GDM1 (cell line): ENCODE measurements at regions not wholly inside any gene's neighbourhood (a gene's known extent, or its start where the extent isn't known, plus 50 kb on each side); places are given as distances from the start of the nearest gene placed in this dataset.

Experiments
- DNase-seq: peaks from one replicate; lab custom pipeline; 2025; lab: John Stamatoyannopoulos, UW

GRCh38 chr20:6489361-6490171, 277.9 kb upstream of the BMP2 start:
- DNase-seq = no peak

- DNase-seq = no peak
Observed at GRCh38 chr20:6485351-6485750, 282.1 kb upstream of the BMP2 start.

GRCh38 chr20:6483727-6484126, 283.8 kb upstream of the BMP2 start:
- DNase-seq = no peak

DNA sequence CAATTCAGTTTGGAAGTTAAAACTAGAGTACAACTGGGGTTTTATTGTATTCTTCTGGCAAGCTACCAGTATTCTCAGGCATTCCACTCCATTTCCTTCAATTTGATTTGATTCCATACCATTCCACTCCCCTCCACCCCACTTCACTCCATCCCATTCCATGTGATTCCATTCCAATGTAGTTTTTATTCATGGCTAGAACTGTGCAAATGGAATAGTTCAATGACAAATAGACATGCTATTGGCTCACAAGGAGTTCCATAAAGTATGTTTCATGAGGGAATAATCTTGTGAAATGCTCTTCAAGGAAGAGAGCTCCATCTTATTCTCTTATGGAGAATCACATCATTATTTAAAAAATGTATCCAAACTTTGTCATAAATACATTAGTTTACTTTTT, 285.0 kb upstream of the BMP2 start:
- DNase-seq = no peak

DNA sequence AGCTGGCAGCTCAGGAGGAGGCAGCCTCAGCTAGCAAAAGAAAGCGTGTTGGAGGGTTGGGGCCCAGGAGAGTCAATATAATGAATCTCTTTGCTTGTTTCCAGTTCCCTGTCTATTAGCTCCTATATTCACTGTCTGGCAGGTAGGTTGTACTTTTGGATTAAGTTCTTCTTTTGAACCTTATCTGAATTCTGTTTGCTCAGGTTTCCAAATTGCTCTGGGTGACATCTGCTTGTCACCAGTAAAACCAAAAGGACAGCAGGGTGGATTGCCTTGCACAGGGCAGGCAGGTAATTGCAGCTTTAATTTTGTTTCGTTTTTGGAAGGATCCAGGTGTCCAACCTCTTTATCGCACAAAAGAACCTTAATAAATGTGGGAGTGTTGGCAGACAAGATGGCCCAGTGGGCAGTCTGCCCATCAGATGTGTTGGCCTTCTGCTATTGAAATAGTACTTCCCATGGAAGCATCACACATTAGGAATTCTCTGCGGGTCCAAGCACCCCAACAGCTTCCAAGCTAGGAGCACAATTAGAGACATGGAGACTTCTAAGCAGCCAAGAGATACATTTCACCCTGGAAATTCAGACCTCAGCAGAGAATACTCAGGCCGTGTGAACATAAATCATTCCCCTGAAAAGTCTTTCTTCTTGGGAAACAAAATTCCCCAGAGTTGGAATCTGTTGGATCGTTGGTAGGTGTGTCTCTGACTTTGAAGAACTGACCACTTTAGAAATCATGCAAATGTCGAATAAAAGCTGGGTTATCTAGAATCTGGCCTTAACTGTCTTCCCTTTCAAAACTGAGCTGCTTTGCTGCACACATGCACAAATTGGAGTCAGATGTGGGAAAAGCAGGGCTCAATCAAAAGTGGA, 286.9 kb upstream of the BMP2 start:
- no peak for DNase-seq

- DNase-seq = no peak
Observed at GRCh38 chr20:6473197-6473596, 294.3 kb upstream of the BMP2 start.

DNA sequence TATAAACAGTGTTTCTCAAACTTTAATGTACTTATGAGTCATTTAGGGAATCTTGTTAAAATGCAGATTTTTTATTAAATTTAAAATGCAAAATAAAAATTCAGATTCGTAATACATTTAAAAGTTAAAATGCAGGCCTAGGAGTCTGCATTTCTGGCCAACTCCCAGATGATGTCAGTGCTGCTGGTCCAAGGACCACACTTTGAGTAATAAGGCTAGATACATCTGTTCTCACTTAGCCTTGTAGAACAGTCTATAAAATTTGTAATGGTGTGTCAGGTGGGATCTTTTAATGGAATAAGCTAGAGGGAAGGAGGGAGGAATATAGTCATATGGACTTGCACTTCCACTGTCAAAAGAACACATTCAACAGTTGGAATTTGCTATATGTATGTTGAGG, 295.6 kb upstream of the BMP2 start:
- no peak for DNase-seq

- no peak for DNase-seq
Observed at GRCh38 chr20:6471110-6471647, 296.3 kb upstream of the BMP2 start.

DNA sequence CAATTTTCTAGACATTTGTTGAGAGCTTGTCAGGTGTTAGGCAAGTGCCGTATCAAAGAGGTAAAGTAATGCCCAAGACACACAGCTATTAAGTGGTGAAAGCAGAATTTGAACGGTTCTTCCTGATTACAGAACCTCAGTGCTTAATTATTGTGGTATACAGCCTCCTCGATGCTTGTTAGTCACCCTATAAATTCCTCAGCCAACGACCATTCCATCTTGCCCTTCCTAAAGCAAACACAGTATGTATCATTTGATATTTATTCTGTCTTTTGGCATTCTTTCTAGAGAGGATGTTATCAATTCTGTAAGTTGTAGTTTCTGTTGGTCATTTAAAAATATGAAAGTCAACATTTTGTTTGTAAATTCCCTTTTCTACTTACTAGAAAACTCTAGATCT, 297.8 kb upstream of the BMP2 start:
- no peak for DNase-seq

DNA sequence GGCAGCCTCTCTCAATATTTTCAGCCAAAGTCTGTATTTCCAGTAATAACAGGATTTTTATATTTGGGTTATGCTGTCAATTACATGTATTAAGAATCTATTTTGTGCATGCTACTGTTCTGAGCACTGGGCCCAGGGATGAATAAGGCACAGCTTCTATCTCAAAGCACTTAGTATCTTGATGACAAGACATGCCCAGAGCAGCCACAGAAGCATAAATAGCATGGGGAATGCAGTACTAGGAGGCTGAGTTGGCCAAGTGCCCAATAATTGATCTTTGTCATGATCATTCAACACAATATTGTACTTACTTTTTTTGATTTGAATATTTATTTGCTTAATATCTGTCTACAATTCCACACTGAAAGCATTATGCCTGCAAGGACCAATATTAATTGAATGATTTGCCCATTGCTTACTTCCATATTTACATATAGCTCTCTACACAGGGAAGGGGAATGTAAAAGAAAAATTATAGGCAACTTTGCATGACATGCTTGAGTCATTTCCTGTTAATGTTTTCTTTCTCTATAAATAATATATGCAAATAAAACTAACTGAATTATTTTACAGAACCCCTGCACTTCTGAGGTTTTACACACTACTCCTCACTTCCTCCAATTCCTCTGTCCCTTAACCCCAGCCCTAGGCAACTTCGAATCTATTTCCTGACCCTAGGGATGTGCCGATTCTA, 298.9 kb upstream of the BMP2 start:
- no peak for DNase-seq

GRCh38 chr20:6467562-6467961, 299.9 kb upstream of the BMP2 start:
- DNase-seq = no peak

DNA sequence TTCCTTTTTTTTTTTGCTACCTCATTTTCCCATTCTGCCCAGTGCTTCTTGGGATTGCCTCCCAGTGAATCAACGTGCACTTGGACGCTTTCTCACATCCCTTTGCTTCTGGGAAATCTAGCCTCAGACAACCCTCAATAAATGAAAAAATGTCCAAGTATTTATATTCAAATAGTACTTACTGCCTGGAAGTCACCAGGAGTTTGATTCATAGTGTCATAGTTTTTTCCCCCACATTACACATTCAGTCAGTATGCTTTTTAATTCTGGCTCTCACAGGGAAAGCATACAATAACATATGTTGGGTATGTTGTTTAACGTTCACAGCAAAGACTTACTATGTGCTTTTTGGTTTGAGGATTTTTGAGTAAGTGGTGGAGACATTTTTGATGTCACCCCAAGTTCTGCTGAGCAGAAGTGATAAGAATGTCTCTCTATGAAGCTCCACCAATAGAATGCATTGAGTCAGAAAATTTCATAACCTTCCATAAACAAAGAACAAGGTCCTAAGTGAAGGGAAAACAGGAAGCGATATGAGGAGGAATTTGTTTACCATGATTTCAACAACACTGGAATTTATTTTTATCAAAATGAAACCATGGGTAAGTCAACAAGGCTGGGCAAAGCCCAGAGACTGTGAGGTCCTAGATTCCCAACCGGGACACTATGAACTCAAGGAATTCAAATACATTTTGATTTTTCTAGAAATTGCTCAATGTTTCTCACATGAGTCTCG, 301.2 kb upstream of the BMP2 start:
- no peak for DNase-seq

- no peak for DNase-seq
Observed at GRCh38 chr20:6450841-6451240, 316.6 kb upstream of the BMP2 start.

DNA sequence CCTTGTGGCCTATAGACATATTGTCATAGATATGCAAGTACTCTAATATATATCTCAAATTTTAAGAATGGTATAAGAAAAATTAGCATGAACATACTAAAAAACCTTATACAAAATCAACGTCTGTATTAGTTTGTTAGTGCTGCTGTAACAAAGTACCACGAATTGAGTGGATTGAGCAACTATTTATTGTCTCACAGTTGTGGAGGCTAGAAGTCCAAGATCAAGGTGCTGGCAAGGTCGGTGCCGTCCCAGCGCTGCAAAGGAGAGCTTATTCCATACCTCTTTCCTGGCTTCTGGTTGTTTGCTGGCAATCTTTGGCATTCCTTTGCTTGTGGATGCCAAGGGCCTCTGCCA, 317.6 kb upstream of the FERMT1 start:
- no peak for DNase-seq

- no peak for DNase-seq
Observed at GRCh38 chr20:6439737-6440442, 317.1 kb upstream of the FERMT1 start.

DNA sequence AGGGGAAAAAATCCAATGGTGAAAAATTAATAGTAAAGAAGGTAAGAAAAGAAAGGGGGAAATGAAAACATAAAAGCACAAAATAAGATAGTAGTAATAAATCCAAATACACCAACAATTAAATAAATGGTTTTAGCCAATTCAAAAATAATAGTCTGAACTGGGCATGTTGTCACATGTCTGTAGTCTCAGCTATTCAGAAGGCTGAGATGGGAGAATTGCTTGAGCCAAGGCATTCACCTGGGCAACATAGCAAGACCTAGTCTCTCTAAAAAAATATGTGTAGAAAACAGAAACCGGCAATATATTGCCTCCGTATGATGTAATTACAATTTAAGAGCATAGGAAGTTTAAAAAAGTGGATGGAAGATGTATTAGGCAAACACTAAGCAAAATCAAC, 311.3 kb upstream of the FERMT1 start:
- DNase-seq = no peak

DNA sequence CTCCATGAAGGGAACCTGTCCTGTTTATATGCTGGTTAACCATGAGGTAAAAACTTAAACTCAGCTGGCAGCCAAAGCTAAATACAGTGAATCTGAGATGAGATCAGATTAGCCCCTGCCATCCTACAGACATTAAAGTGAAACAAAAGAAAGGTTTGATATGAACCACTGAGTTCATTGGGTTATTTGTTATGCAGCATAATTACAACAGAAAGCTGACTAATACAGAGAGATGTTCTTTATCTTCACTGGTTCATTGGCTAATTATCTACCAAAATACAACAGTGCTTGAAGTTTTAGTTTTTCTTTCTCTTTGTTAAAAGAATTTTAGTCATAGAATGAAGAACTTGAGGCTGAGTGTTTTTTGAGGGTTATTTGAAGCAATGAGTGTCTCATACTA, 307.6 kb upstream of the FERMT1 start:
- no peak for DNase-seq

- no peak for DNase-seq
Observed at GRCh38 chr20:6426287-6426891, 303.6 kb upstream of the FERMT1 start.

- DNase-seq = no peak
Observed at GRCh38 chr20:6421321-6422248, 298.8 kb upstream of the FERMT1 start.

- DNase-seq = no peak
Observed at GRCh38 chr20:6420336-6420735, 297.5 kb upstream of the FERMT1 start.
